Upper lobe of left lung (tissue), 6 donors: ENCODE measurements at regions not wholly inside any gene's neighbourhood (a gene's known extent, or its start where the extent isn't known, plus 50 kb on each side); places are given as distances from the start of the nearest gene placed in this dataset.

ENCODE experiments used
- ATAC-seq, 2 donors: fragments of 200-7000 bp; cut with Tn5 transposase; one replicate each; pipeline ENCODE4 v1.9.1; 2022; ENCODE audit warnings: mild to moderate bottlenecking in 2 of 2, moderate library complexity in 2 of 2; ENCODE audit not compliant: low FRiP score in 2 of 2
- DNase-seq, 2 donors: peaks; one replicate each; pipeline ENCODE4 v3.0.0-alpha.2; 2019 to 2020
- H3K27ac ChIP-seq, 4 donors: fragments of 200-600 bp; sonication (generic); one replicate each; pipeline ENCODE4 v1.5.1; 2016 to 2019
- H3K27me3 ChIP-seq, 4 donors: fragments of 200-600 bp; sonication (generic); one replicate each; pipeline ENCODE4 v1.5.1; 2017 to 2019
- H3K36me3 ChIP-seq, 4 donors: fragments of 200-600 bp; sonication (generic); one replicate each; pipeline ENCODE4 v1.5.1; 2016 to 2019
- H3K4me1 ChIP-seq, 4 donors: fragments of 200-600 bp; sonication (generic); one replicate each; pipeline ENCODE4 v1.5.1; 2018 to 2019
- H3K4me3 ChIP-seq, 4 donors: fragments of 200-600 bp; sonication (generic); one replicate each; pipeline ENCODE4 v1.5.1; 2017 to 2019; ENCODE audit warnings: mild to moderate bottlenecking in 2 of 4, moderate library complexity in 1 of 4
- H3K9me3 ChIP-seq, 4 donors: fragments of 200-600 bp; sonication (generic); one replicate each; pipeline ENCODE4 v1.5.1; 2018 to 2019
- EP300 ChIP-seq, 4 donors: sonication (generic); formaldehyde crosslinking; IDR thresholded peaks; one replicate each; pipeline ENCODE4 v1.5.1; 2017; ENCODE audit warnings: antibody characterized with exemption in 4 of 4, control low read depth in 2 of 4
- POLR2A ChIP-seq, 4 donors: fragments of 450-650 bp; IDR thresholded peaks; one replicate each; pipeline ENCODE4 v1.5.1; 2016 to 2017; ENCODE audit warnings: antibody characterized with exemption in 4 of 4, mild to moderate bottlenecking in 2 of 4
- POLR2AphosphoS5 ChIP-seq, 2 donors: sonication (generic); formaldehyde crosslinking; IDR thresholded peaks; one replicate each; pipeline ENCODE4 v1.5.1; 2017; ENCODE audit warnings: antibody characterized with exemption in 2 of 2
- WGBS, 2 donors: methylation state at CpG; one replicate each; pipeline ENCODE4 v1.1.5; 2017 to 2018; 5-methylcytosine and 5-hydroxymethylcytosine counted together
- TF ChIP-seq, protein P1 (sequence below), 6 experiments: fragments of 450-650 bp in 4 of 6; fragments of 200-600 bp in 2 of 6; sonication (generic) in 2 of 6; IDR thresholded peaks; one replicate each; pipeline ENCODE4 v1.5.1; 2016 to 2019; ENCODE audit warnings: antibody characterized with exemption in 6 of 6
- donor health status: DM: no; HTN: no; CAD: no; lungs with moderate emphysema.
- donor health status: DM: no; HTN: yes; CAD: no; lungs with severe emphysema.

- Histone ChIP-seq H3K27me3 (no peaks in the 10 kb centered on the region), H3K36me3 (no peaks in the 10 kb centered on the region), H3K4me3 (no peak overlapping the region), H3K9me3 (no peaks in the 10 kb centered on the region), H3K4me1 (no peaks in the 10 kb centered on the region), H3K27ac (no peak overlapping the region)
- TF ChIP-seq, protein P1, sequence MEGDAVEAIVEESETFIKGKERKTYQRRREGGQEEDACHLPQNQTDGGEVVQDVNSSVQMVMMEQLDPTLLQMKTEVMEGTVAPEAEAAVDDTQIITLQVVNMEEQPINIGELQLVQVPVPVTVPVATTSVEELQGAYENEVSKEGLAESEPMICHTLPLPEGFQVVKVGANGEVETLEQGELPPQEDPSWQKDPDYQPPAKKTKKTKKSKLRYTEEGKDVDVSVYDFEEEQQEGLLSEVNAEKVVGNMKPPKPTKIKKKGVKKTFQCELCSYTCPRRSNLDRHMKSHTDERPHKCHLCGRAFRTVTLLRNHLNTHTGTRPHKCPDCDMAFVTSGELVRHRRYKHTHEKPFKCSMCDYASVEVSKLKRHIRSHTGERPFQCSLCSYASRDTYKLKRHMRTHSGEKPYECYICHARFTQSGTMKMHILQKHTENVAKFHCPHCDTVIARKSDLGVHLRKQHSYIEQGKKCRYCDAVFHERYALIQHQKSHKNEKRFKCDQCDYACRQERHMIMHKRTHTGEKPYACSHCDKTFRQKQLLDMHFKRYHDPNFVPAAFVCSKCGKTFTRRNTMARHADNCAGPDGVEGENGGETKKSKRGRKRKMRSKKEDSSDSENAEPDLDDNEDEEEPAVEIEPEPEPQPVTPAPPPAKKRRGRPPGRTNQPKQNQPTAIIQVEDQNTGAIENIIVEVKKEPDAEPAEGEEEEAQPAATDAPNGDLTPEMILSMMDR (IDR thresholded peaks at IDR 0.05) = no peak
- no peak for TF ChIP-seq POLR2AphosphoS5 (IDR thresholded peaks at IDR 0.05)
- no peak for TF ChIP-seq EP300 (IDR thresholded peaks at IDR 0.05)
- TF ChIP-seq POLR2A (IDR thresholded peaks at IDR 0.05) = no peak
- 73 to 88% methylated on average over 1 of the region's 1 CpG for WGBS, 2 donors
- ATAC-seq = no peak
- no peak for DNase-seq
Measured at GRCh38 chr2:182587831-182588230, 128.2 kb upstream of the DNAJC10 start.

GRCh38 chr2:182589121-182589520 lies 126.9 kb upstream of the DNAJC10 start:
- Histone ChIP-seq H3K27me3 (no peaks in the 10 kb centered on the region), H3K9me3 (no peaks in the 10 kb centered on the region), H3K4me1 (no peaks in the 10 kb centered on the region), H3K4me3 (no peak overlapping the region), H3K36me3 (no peaks in the 10 kb centered on the region), H3K27ac (no peak overlapping the region)
- TF ChIP-seq EP300 (IDR thresholded peaks at IDR 0.05) = no peak
- no peak for DNase-seq
- ATAC-seq = no peak

DNA sequence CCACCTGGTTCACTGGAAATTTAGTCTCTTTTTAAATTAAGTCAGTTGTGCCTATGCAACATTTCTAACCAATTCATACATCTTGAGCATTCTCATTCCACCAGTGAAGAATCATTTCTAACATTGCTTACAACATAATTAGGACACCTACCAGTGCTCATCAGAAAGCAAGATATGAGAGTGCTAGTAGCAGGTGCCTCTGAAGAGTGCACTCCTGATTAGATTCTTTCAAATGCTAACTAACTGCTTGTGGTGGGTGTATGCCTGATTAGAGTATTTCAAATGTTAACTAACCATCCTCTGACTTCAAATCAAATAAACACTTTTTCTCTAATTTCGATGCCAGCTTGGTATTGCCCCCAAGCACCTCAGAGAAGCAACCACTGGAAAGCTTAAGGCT lies 124.3 kb upstream of the DNAJC10 start:
- Histone ChIP-seq H3K27ac (no peak overlapping the region), H3K27me3 (no peaks in the 10 kb centered on the region), H3K4me3 (no peak overlapping the region), H3K9me3 (no peaks in the 10 kb centered on the region), H3K4me1 (no peaks in the 10 kb centered on the region), H3K36me3 (no peaks in the 10 kb centered on the region)
- no peak for DNase-seq
- TF ChIP-seq EP300 (IDR thresholded peaks at IDR 0.05) (no peak), POLR2A (IDR thresholded peaks at IDR 0.05) (no peak), POLR2AphosphoS5 (IDR thresholded peaks at IDR 0.05) (no peak)
- TF ChIP-seq, protein P1 (IDR thresholded peaks at IDR 0.05) = no peak
- no peak for ATAC-seq
- WGBS, 2 donors = 38 to 56% methylated on average over 1 of the region's 1 CpG

- Histone ChIP-seq H3K4me1 (no peaks in the 10 kb centered on the region), H3K4me3 (no peak overlapping the region), H3K36me3 (no peaks in the 10 kb centered on the region), H3K27ac (no peak overlapping the region), H3K9me3 (no peaks in the 10 kb centered on the region), H3K27me3 (no peaks in the 10 kb centered on the region)
- WGBS, 2 donors = 90 to 92% methylated on average over 4 of the region's 4 CpGs
- no peak for ATAC-seq
- DNase-seq = no peak
- TF ChIP-seq POLR2AphosphoS5 (IDR thresholded peaks at IDR 0.05) = no peak
- TF ChIP-seq POLR2A (IDR thresholded peaks at IDR 0.05) = no peak
- TF ChIP-seq, protein P1 (IDR thresholded peaks at IDR 0.05) = no peak
- TF ChIP-seq EP300 (IDR thresholded peaks at IDR 0.05) = no peak
Measured at GRCh38 chr2:182592691-182593393, 123.2 kb upstream of the DNAJC10 start.

- no peak for DNase-seq
- Histone ChIP-seq H3K27ac (no peak overlapping the region), H3K9me3 (no peaks in the 10 kb centered on the region), H3K36me3 (no peaks in the 10 kb centered on the region), H3K4me1 (no peaks in the 10 kb centered on the region), H3K27me3 (no peaks in the 10 kb centered on the region), H3K4me3 (no peak overlapping the region)
- TF ChIP-seq EP300 (IDR thresholded peaks at IDR 0.05) = no peak
- no peak for TF ChIP-seq POLR2A (IDR thresholded peaks at IDR 0.05)
- TF ChIP-seq, protein P1 (IDR thresholded peaks at IDR 0.05) = no peak
- no peak for TF ChIP-seq POLR2AphosphoS5 (IDR thresholded peaks at IDR 0.05)
- peak in 1 of 2 donors; percentile 32 for ATAC-seq
- WGBS, 2 donors = 72 to 80% methylated on average over 3 of the region's 3 CpGs
Measured at GRCh38 chr2:182593394-182593975, 122.6 kb upstream of the DNAJC10 start.
